Endothelial cell of umbilical vein (primary cell): ENCODE measurements at regions not wholly inside any gene's neighbourhood (a gene's known extent, or its start where the extent isn't known, plus 50 kb on each side); places are given as distances from the start of the nearest gene placed in this dataset.

ENCODE experiments used
- BruUV-seq: library from RNA; stranded (reverse); fragments of 400-500 nt; replicated peaks from 2 replicates; lab custom pipeline; 2021; lab: Mats Ljungman, UMichigan
- CTCF ChIA-PET: fragments of 300-600, 350-600 bp; sonication (Branson Sonifier 250); formaldehyde crosslinking; loops from one replicate; lab custom pipeline; 2021; ENCODE audit warnings: antibody characterized with exemption, inconsistent platforms; lab: Charles Lee
- POLR2A ChIA-PET: fragments of 300-600, 350-600 bp; sonication (Branson Sonifier 250); formaldehyde crosslinking; loops from one replicate; lab custom pipeline; 2021; ENCODE audit warnings: antibody characterized with exemption, inconsistent platforms; lab: Charles Lee
- DNase-seq: peaks from one replicate; pipeline ENCODE4 v3.0.0-alpha.2; 2011; ENCODE audit warnings: low read depth, low spot score
- FAIRE-seq: peaks from 2 replicates; lab custom pipeline; 2011; peaks lifted over from hg19 to GRCh38; lab: Jason Lieb, UNC
- H2AFZ ChIP-seq: 2 replicates; pipeline ENCODE4 v1.6.0; 2012; ENCODE audit warnings: low read depth, low read length, control low read depth, inconsistent platforms
- H3K27ac ChIP-seq: 2 replicates; pipeline ENCODE4 v1.5.1; 2011; ENCODE audit warnings: low read depth, mild to moderate bottlenecking, control low read depth, low read length, moderate library complexity; ENCODE audit not compliant: insufficient read depth
- H3K27me3 ChIP-seq, 2 experiments: 2 replicates each; pipeline versions ENCODE4 v1.6.0 to v1.6.1; 2011; ENCODE audit warnings: low read length in 2 of 2, mixed read lengths in 1 of 2; ENCODE audit not compliant: control insufficient read depth in 2 of 2, insufficient read depth in 2 of 2
- H3K36me3 ChIP-seq, 2 experiments: 2 replicates in 1 of 2; 3 replicates in 1 of 2; pipeline ENCODE4 v1.5.1; 2011; ENCODE audit warnings: low read length in 2 of 2, mild to moderate bottlenecking in 1 of 2, moderate library complexity in 1 of 2; ENCODE audit not compliant: control insufficient read depth in 2 of 2, insufficient read depth in 2 of 2; ENCODE audit errors: extremely low read depth in 1 of 2
- H3K4me1 ChIP-seq: 3 replicates; pipeline ENCODE4 v1.5.1; 2011; ENCODE audit warnings: mild to moderate bottlenecking, low read length; ENCODE audit not compliant: control insufficient read depth, insufficient read depth; ENCODE audit errors: extremely low read depth
- H3K4me2 ChIP-seq: 2 replicates; pipeline ENCODE4 v1.6.1; 2011; ENCODE audit warnings: low read length, control low read depth, mixed read lengths; ENCODE audit not compliant: insufficient read depth
- H3K4me3 ChIP-seq, 3 experiments: fragments of 200-600 bp in 1 of 3; sonication (generic), shearing (Covaris generic) in 1 of 3; replicated peaks in 1 of 3; 2 replicates each; pipeline ENCODE4 v1.5.1; 2011 to 2016; ENCODE audit warnings: control low read depth in 3 of 3, low read length in 3 of 3, mild to moderate bottlenecking in 2 of 3, inconsistent platforms in 1 of 3, low read depth in 1 of 3, moderate library complexity in 1 of 3; ENCODE audit not compliant: insufficient read depth in 1 of 3
- H3K79me2 ChIP-seq: 2 replicates; pipeline ENCODE4 v1.6.0; 2012; ENCODE audit warnings: low read length, inconsistent platforms; ENCODE audit not compliant: control insufficient read depth, insufficient read depth
- H3K9ac ChIP-seq: replicated peaks from 2 replicates; pipeline ENCODE3; 2011; ENCODE audit warnings: low read length, control low read depth; ENCODE audit not compliant: insufficient read depth; ENCODE audit errors: extremely low read depth
- H3K9me1 ChIP-seq: replicated peaks from 3 replicates; pipeline ENCODE4 v1.6.0; 2011; ENCODE audit warnings: mild to moderate bottlenecking, low read length; ENCODE audit not compliant: control insufficient read depth, insufficient read depth; ENCODE audit errors: extremely low read depth
- H3K9me3 ChIP-seq: replicated peaks from 2 replicates; pipeline ENCODE4 v1.5.1; 2012; ENCODE audit warnings: low read length, inconsistent platforms; ENCODE audit not compliant: control insufficient read depth, insufficient read depth
- H4K20me1 ChIP-seq: replicated peaks from 2 replicates; pipeline ENCODE3; 2011; ENCODE audit warnings: mild to moderate bottlenecking, low read length; ENCODE audit not compliant: control insufficient read depth, insufficient read depth; ENCODE audit errors: extremely low read depth
- CTCF ChIP-seq, 2 donors: IDR thresholded peaks; 1 replicate in 1 of 2; 2 replicates in 1 of 2; pipeline ENCODE4 v1.5.1; 2011; ENCODE audit warnings: low read length in 2 of 2, mild to moderate bottlenecking in 2 of 2, moderate library complexity in 2 of 2, control low read depth in 1 of 2, inconsistent platforms in 1 of 2, low read depth in 1 of 2; ENCODE audit not compliant: insufficient read depth in 1 of 2; ENCODE audit errors: extremely low read depth in 1 of 2
- EZH2 ChIP-seq: IDR thresholded peaks from 2 replicates; pipeline ENCODE4 v1.6.1; 2012; ENCODE audit warnings: borderline replicate concordance, low read depth, mild to moderate bottlenecking, moderate library complexity, low read length, inconsistent platforms; ENCODE audit not compliant: severe bottlenecking
- FOS ChIP-seq: IDR thresholded peaks from 2 replicates; pipeline ENCODE4 v1.6.1; 2011; ENCODE audit warnings: mild to moderate bottlenecking, low read length, moderate library complexity, borderline replicate concordance; ENCODE audit not compliant: insufficient read depth
- GATA2 ChIP-seq: IDR thresholded peaks from 2 replicates; pipeline ENCODE4 v1.7.0; 2011; ENCODE audit warnings: low read depth, mild to moderate bottlenecking, moderate library complexity, mixed read lengths, low read length; ENCODE audit not compliant: insufficient read length, insufficient read depth
- JUN ChIP-seq: IDR thresholded peaks from 2 replicates; pipeline ENCODE4 v1.6.1; 2011; ENCODE audit warnings: borderline replicate concordance, low read depth; ENCODE audit not compliant: insufficient read length, insufficient read depth
- MAX ChIP-seq: IDR thresholded peaks from 2 replicates; pipeline ENCODE4 v1.6.1; 2011; ENCODE audit not compliant: insufficient read depth, insufficient read length
- MYC ChIP-seq: IDR thresholded peaks from one replicate; pipeline ENCODE4 v1.6.1; 2011; ENCODE audit warnings: mild to moderate bottlenecking, low read depth, low read length
- POLR2A ChIP-seq: IDR thresholded peaks from 2 replicates; pipeline ENCODE4 v1.6.1; 2012; ENCODE audit warnings: low read depth, mild to moderate bottlenecking, control low read depth, low read length
- POLR2AphosphoS5 ChIP-seq: IDR thresholded peaks from 2 replicates; pipeline ENCODE4 v1.6.1; 2012; ENCODE audit warnings: low read depth, mild to moderate bottlenecking, control low read depth, low read length, moderate library complexity; ENCODE audit not compliant: insufficient read depth
- dilution Hi-C: fragments of 300-500 bp; cut with MboI; formaldehyde crosslinking; loops from one replicate; pipeline ENCODE4 v1.15.0; 2019; ENCODE audit warnings: low sequenced_read_pairs; ENCODE audit not compliant: extremely low pct_ligation_motif_present
- intact Hi-C: fragments of 100-400 bp; cut with micrococcal nuclease; formaldehyde crosslinking; loops from one replicate; pipeline ENCODE4 v1.10.0; 2022

GRCh38 chr9:22969350-22969979, 522.8 kb downstream of the DMRTA1 start:
- POLR2A ChIA-PET, result no interaction called here
- CTCF ChIA-PET, result no interaction called here
- no TSS peak for BruUV-seq
- dilution Hi-C loops, result no loop called here
- intact Hi-C loops, result no loop called here
- TF ChIP-seq CTCF (IDR thresholded peaks at IDR 0.05; ENCODE audit: extremely low read depth in 1 of 2, insufficient read depth in 1 of 2, low read depth in 1 of 2, low read length in 2 of 2) (no peak), MAX (no peak), JUN (no peak)
- H4K20me1 ChIP-seq, result no peaks in the 10 kb centered on the region
- no peaks in the 10 kb centered on the region for H3K9me3 ChIP-seq
- FAIRE-seq (no peak), DNase-seq (no peak)
- H3K9ac ChIP-seq, result no peak overlapping the region
- no peak overlapping the region for H3K4me2 ChIP-seq
- no peaks in the 10 kb centered on the region for H3K36me3 ChIP-seq
- H3K79me2 ChIP-seq, result no peaks in the 10 kb centered on the region
- no peak overlapping the region for H2AFZ ChIP-seq
- no peaks in the 10 kb centered on the region for H3K27me3 ChIP-seq
- no peak overlapping the region for H3K27ac ChIP-seq
- no peaks in the 10 kb centered on the region for H3K4me1 ChIP-seq
- no peaks in the 10 kb centered on the region for H3K9me1 ChIP-seq
- H3K4me3 ChIP-seq, result no peak overlapping the region

- intact Hi-C loops, result no loop called here
- CTCF ChIA-PET, result no interaction called here
- no TSS peak for BruUV-seq
Observed at GRCh38 chr9:22970434-22970975, 523.9 kb downstream of the DMRTA1 start.

More at GRCh38 chr9:22970434-22970975, 523.9 kb downstream of the DMRTA1 start:
- DNase-seq, result no peak
- H3K4me3 ChIP-seq, result no peak overlapping the region
- no peaks in the 10 kb centered on the region for H4K20me1 ChIP-seq
- POLR2A ChIA-PET, result no interaction called here
- H3K4me2 ChIP-seq, result no peak overlapping the region
- H3K9me1 ChIP-seq, result no peaks in the 10 kb centered on the region
- no peak overlapping the region for H3K9ac ChIP-seq
- H3K27me3 ChIP-seq, result no peaks in the 10 kb centered on the region
- dilution Hi-C loops, result no loop called here
- no peaks in the 10 kb centered on the region for H3K79me2 ChIP-seq
- H2AFZ ChIP-seq, result no peak overlapping the region
- no peaks in the 10 kb centered on the region for H3K9me3 ChIP-seq
- TF ChIP-seq GATA2, result no peak
- no peak for TF ChIP-seq POLR2AphosphoS5
- no peak for TF ChIP-seq CTCF (IDR thresholded peaks at IDR 0.05; ENCODE audit: extremely low read depth in 1 of 2, insufficient read depth in 1 of 2, low read depth in 1 of 2, low read length in 2 of 2)
- no peak for TF ChIP-seq JUN
- no peak for TF ChIP-seq MYC
- TF ChIP-seq POLR2A, result no peak
- TF ChIP-seq MAX, result no peak
- no peak for TF ChIP-seq FOS
- TF ChIP-seq EZH2, result no peak
- H3K4me1 ChIP-seq, result peaks cover under 1% of the 10 kb centered on the region
- no peak for FAIRE-seq
- H3K27ac ChIP-seq, result no peak overlapping the region
- no peaks in the 10 kb centered on the region for H3K36me3 ChIP-seq
